K562 (cell line): ENCODE measurements at regions not wholly inside any gene's neighbourhood (a gene's known extent, or its start where the extent isn't known, plus 50 kb on each side); places are given as distances from the start of the nearest gene placed in this dataset.

Source experiments
- ATAC-seq: fragments of 200-7000 bp; cut with Tn5 transposase; 3 replicates; pipeline ENCODE4 v1.9.1; 2020; ENCODE audit warnings: moderate library complexity
- BruUV-seq: library from RNA; stranded (reverse); fragments of 400-500 nt; replicated peaks from 2 replicates; lab custom pipeline; 2021; lab: Mats Ljungman, UMichigan
- CTCF ChIA-PET: fragments of 300-600 bp; formaldehyde crosslinking; extraction: SDS; loops from one replicate; lab custom pipeline; 2021; ENCODE audit warnings: low intra/inter-chr PET ratio; lab: Yijun Ruan, JAX
- POLR2A ChIA-PET: fragments of 300-600, 350-650 bp; sonication (Branson Sonifier 250); formaldehyde crosslinking; extraction: SDS; loops from one replicate; lab custom pipeline; 2021; ENCODE audit warnings: antibody characterized with exemption, inconsistent platforms; lab: Yijun Ruan, JAX
- DNase-seq, 4 experiments: peaks; one replicate each; pipeline versions ENCODE4 v3.0.0 to v3.0.0-alpha.2; 2011 to 2018; ENCODE audit warnings: low spot score in 3 of 4, mixed read lengths in 3 of 4; ENCODE audit errors: extremely low read depth in 1 of 4
- FAIRE-seq: peaks from 2 replicates; lab custom pipeline; 2011; peaks lifted over from hg19 to GRCh38; lab: Jason Lieb, UNC
- H2AFZ ChIP-seq: 2 replicates; pipeline ENCODE4 v1.6.0; 2011; ENCODE audit warnings: low read depth, low read length, control low read depth, inconsistent platforms
- H3K27ac ChIP-seq: fragments of 200-600 bp; 3 replicates; pipeline ENCODE4 v1.8.0; 2011; ENCODE audit warnings: low read depth, mild to moderate bottlenecking, control low read depth, inconsistent platforms, low read length, moderate library complexity, mixed read lengths; ENCODE audit errors: extremely low read depth
- H3K27me3 ChIP-seq, 2 experiments: fragments of 300-600 bp in 1 of 2; 2 replicates in 1 of 2; 3 replicates in 1 of 2; pipeline versions ENCODE4 v1.6.0 to v1.8.0; 2011; ENCODE audit warnings: inconsistent platforms in 2 of 2, low read length in 2 of 2, mild to moderate bottlenecking in 1 of 2, mixed read lengths in 1 of 2, moderate library complexity in 1 of 2; ENCODE audit not compliant: control insufficient read depth in 2 of 2, insufficient read depth in 2 of 2
- H3K36me3 ChIP-seq: fragments of 300-600 bp; 3 replicates; pipeline ENCODE4 v1.8.0; 2011; ENCODE audit warnings: mild to moderate bottlenecking, low read length, inconsistent platforms; ENCODE audit not compliant: control insufficient read depth, insufficient read depth
- H3K4me1 ChIP-seq, 2 experiments: fragments of 200-600 bp in 1 of 2; replicated peaks in 1 of 2; 2 replicates in 1 of 2; 3 replicates in 1 of 2; pipeline versions ENCODE4 v1.5.1 to v1.8.0; 2011; ENCODE audit warnings: inconsistent platforms in 2 of 2, low read length in 2 of 2, mild to moderate bottlenecking in 1 of 2, mixed read lengths in 1 of 2, moderate library complexity in 1 of 2; ENCODE audit not compliant: control insufficient read depth in 2 of 2, insufficient read depth in 2 of 2
- H3K4me2 ChIP-seq: 2 replicates; pipeline ENCODE4 v1.6.1; 2011; ENCODE audit warnings: low read length, control low read depth, inconsistent platforms, mixed read lengths; ENCODE audit not compliant: insufficient read depth
- H3K4me3 ChIP-seq: fragments of 200-600 bp; sonication (generic), shearing (Covaris generic); 2 replicates; pipeline ENCODE4 v1.5.1; 2016; ENCODE audit warnings: control low read depth, inconsistent platforms
- H3K79me2 ChIP-seq: fragments of 200-600 bp; 3 replicates; pipeline ENCODE4 v1.8.0; 2011; ENCODE audit warnings: low read length, inconsistent platforms; ENCODE audit not compliant: control insufficient read depth, insufficient read depth
- H3K9ac ChIP-seq, 2 experiments: 2 replicates each; pipeline versions ENCODE4 v1.6.0 to v1.6.1; 2011; ENCODE audit warnings: low read depth in 2 of 2, low read length in 2 of 2, control low read depth in 1 of 2, inconsistent platforms in 1 of 2, mild to moderate bottlenecking in 1 of 2, mixed read lengths in 1 of 2; ENCODE audit not compliant: insufficient read depth in 1 of 2
- H3K9me1 ChIP-seq: one replicate; pipeline ENCODE4 v1.6.0; 2011; ENCODE audit warnings: inconsistent platforms, mild to moderate bottlenecking, low read length, moderate library complexity; ENCODE audit not compliant: control insufficient read depth, insufficient read depth
- H3K9me3 ChIP-seq: replicated peaks from 2 replicates; pipeline ENCODE4 v1.5.1; 2011; ENCODE audit warnings: low read depth, low read length, inconsistent platforms; ENCODE audit not compliant: control insufficient read depth, insufficient read depth
- H4K20me1 ChIP-seq: replicated peaks from 2 replicates; pipeline ENCODE4 v1.6.1; 2011; ENCODE audit warnings: low read length, inconsistent platforms, mixed read lengths; ENCODE audit not compliant: control insufficient read depth, insufficient read depth
- CAMTA2 ChIP-seq: fragments of 250-450 bp; sonication (Bioruptor Pico); conservative IDR thresholded peaks from 2 replicates; pipeline ENCODE4 v1.5.1; 2022
- EGR1 ChIP-seq: fragments of 450-650 bp; conservative IDR thresholded peaks from 2 replicates; pipeline ENCODE4 v1.6.1; 2017; ENCODE audit warnings: mild to moderate bottlenecking
- ETV5 ChIP-seq: sonication (generic); formaldehyde crosslinking; IDR thresholded peaks from 2 replicates; pipeline ENCODE4 v1.4.0; 2020; ENCODE audit warnings: low read depth, mild to moderate bottlenecking, missing genetic modification reagents
- LCOR ChIP-seq: sonication (generic); formaldehyde crosslinking; IDR thresholded peaks from 2 replicates; pipeline ENCODE4 v1.8.0; 2022; ENCODE audit warnings: mild to moderate bottlenecking, missing genetic modification reagents
- PCBP2 ChIP-seq: fragments of 200-400 bp; formaldehyde crosslinking; IDR thresholded peaks from 2 replicates; pipeline ENCODE4 v1.6.1; 2018; ENCODE audit warnings: low read length, low read depth, mild to moderate bottlenecking, moderate library complexity; ENCODE audit not compliant: poor library complexity, severe bottlenecking
- POLR2G ChIP-seq: fragments of 200-400 bp; formaldehyde crosslinking; IDR thresholded peaks from 2 replicates; pipeline ENCODE4 v1.6.1; 2017; ENCODE audit warnings: low read depth, mild to moderate bottlenecking, antibody characterized with exemption, low read length, moderate library complexity
- PURB ChIP-seq: sonication (generic); formaldehyde crosslinking; IDR thresholded peaks from 2 replicates; pipeline ENCODE4 v1.9.0; 2021; ENCODE audit warnings: low read depth, mild to moderate bottlenecking, missing genetic modification reagents
- SMC3 ChIP-seq: conservative IDR thresholded peaks from 2 replicates; pipeline ENCODE4 v1.6.1; 2011; ENCODE audit warnings: low read depth, low read length, improper control_type of control experiment; ENCODE audit not compliant: insufficient read depth
- ZBTB1 ChIP-seq: sonication (generic); formaldehyde crosslinking; IDR thresholded peaks from 2 replicates; pipeline ENCODE4 v1.8.1; 2023; ENCODE audit warnings: missing genetic modification reagents, low read depth, mild to moderate bottlenecking, borderline replicate concordance
- ZNF232 ChIP-seq: sonication (generic); formaldehyde crosslinking; IDR thresholded peaks from 2 replicates; pipeline ENCODE4 v1.8.0; 2022; ENCODE audit warnings: mild to moderate bottlenecking, missing genetic modification reagents
- WGBS: fragments of 100-300 bp; shearing (Covaris generic); methylation state at CpG from one replicate; pipeline ENCODE4 v1.1.6; 2016; ENCODE audit warnings: low coverage, mixed read lengths; ENCODE audit not compliant: insufficient coverage; ENCODE audit errors: missing lambda C conversion rate; 5-methylcytosine and 5-hydroxymethylcytosine counted together
- in situ Hi-C: fragments of 300-500 bp; cut with MboI; formaldehyde crosslinking; loops from 4 replicates; pipeline ENCODE4 v1.15.0; 2018; ENCODE audit warnings: inconsistent platforms, mixed read lengths
- intact Hi-C: fragments of 100-400 bp; cut with micrococcal nuclease; formaldehyde crosslinking; loops from 2 replicates; pipeline ENCODE4 v1.14.2; 2022

GRCh38 chr6:100165442-100165841, 171.4 kb upstream of the MCHR2 start (continued):
- TF ChIP-seq ZBTB1: no peak
- TF ChIP-seq SMC3: no peak
- TF ChIP-seq, all 486 proteins: peak for 3

DNA sequence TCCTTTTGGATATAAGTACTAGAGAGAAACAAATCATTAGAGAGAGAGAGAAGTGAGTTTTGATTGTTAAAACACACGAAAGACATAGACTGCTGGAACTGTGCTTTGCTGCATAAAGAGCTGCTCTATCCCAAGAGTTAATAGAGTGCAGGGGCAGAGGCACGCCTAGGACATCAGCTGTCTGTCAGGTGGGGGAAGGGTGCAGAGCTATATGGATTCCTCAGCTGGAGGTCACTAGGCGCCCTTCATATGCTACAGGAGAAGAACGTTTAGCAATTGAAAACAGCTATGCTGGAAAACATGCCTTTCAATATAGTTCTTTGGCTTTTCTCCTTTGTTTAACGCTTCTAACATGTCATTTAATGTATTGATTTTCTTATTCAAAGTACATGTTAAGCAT, 169.0 kb upstream of the MCHR2 start:
- H2AFZ ChIP-seq: no peak overlapping the region
- H3K4me3 ChIP-seq: no peak overlapping the region
- no peak for FAIRE-seq
- H3K27me3 ChIP-seq: peaks cover 2 to 4% of the 10 kb centered on the region in 2 experiments; a peak in 2 of 5 replicates
- in situ Hi-C loops: no loop called here
- H4K20me1 ChIP-seq: no peaks in the 10 kb centered on the region
- POLR2A ChIA-PET: interaction anchor here (1.6 kb wide), 1 partner anchor 12 kb away, joined by 3 read pairs; no protein-coding TSS in a partner anchor
- no peak overlapping the region for H3K27ac ChIP-seq
- no peak overlapping the region for H3K9ac ChIP-seq
- CTCF ChIA-PET: no interaction called here
- no peaks in the 10 kb centered on the region for H3K36me3 ChIP-seq
- 1% methylated on average over 5 of the region's 5 CpGs for WGBS
- DNase-seq: no peak
- no peak overlapping the region for H3K4me2 ChIP-seq
- BruUV-seq: no TSS peak
- H3K9me3 ChIP-seq: no peaks in the 10 kb centered on the region
- no peaks in the 10 kb centered on the region for H3K4me1 ChIP-seq
- TF ChIP-seq ZNF232 (CRISPR knock-in tag) (no peak), POLR2G (no peak), CAMTA2 (no peak), EGR1 (no peak), LCOR (CRISPR knock-in tag) (no peak), PURB (CRISPR knock-in tag) (no peak), PCBP2 (no peak), ETV5 (no peak)
- no peaks in the 10 kb centered on the region for H3K9me1 ChIP-seq
- intact Hi-C loops: no loop called here
- ATAC-seq: no peak
- H3K79me2 ChIP-seq: no peaks in the 10 kb centered on the region
